B cell (primary cell): ENCODE measurements at regions not wholly inside any gene's neighbourhood (a gene's known extent, or its start where the extent isn't known, plus 50 kb on each side); places are given as distances from the start of the nearest gene placed in this dataset.

Source experiments
- CTCF ChIP-seq: fragments of 200-600 bp; IDR thresholded peaks from one replicate; pipeline ENCODE4 v1.8.0; 2022; ENCODE audit warnings: antibody characterized with exemption, mild to moderate bottlenecking
- EZH2 ChIP-seq: IDR thresholded peaks from 2 replicates; pipeline ENCODE4 v1.6.1; 2012; ENCODE audit warnings: borderline replicate concordance, low read depth, mild to moderate bottlenecking, moderate library complexity, low read length; ENCODE audit not compliant: insufficient read depth, poor library complexity, severe bottlenecking

- no peak for TF ChIP-seq CTCF
- TF ChIP-seq EZH2: no peak
These were observed 499.4 kb downstream of the ELAVL2 start for GRCh38 chr9:23326597-23326996.
